ENCODE measurements at regions not wholly inside any gene's neighbourhood (a gene's known extent, or its start where the extent isn't known, plus 50 kb on each side); places are given as distances from the start of the nearest gene placed in this dataset.

DNA sequence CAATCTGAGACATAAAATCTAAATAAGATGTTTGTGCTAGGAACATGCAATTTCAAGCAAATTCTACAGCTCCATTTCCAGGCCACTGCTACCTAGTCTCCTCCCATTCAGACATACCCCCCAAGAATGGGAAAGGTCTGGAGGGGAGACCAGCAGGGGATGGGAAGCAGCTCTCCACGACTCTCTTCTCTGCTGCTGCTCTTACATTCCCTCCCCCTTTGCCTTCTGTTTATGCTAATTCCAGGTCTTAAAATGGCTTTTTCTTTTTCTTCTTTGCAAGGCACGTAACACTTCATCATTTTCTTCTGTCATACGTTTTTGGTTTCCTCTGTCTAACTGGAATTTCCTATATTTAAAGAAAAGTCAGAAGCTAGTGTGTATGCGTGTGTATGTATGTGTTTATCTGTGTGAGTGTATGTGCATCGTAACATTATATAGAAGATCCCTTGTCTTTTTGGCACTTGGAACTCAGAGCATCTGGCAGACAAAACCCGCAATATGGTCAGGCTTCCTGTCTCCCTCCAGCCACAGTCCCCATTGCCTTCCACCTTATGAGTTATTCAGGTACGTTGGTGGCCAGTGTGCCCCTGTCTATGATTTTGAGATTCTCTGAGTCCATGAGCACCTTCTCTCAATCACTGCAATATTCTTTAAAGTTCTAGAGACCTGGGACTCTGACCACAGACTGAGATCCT is 493.7 kb downstream of the BTBD3 start:
- H3K27ac Mint-ChIP-seq: no peak overlapping the region
- DNase-seq: no peak
- no peak for ATAC-seq (replicated peaks)

DNA sequence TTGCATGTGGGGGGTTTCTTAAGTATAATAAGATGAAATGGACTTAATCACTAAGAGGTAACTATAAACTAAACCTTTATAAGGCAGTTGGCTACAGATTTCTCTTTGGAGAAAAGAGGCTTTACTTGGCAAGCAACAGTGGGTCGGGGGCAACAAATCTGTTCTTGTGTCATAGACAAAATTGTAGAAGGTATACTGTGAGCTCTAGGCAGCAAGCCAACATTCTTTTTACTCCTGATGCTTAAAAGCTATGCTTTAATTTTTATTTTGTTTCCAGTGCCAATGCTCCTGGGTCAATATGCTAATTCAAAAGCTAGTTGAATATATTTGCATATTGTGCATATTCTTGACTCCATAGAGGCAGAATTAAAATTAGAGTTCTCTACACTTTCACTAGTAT is 495.4 kb downstream of the BTBD3 start:
- Mint-ChIP-seq H3K4me1 (no peaks in the 10 kb centered on the region), H3K4me3 (no peak overlapping the region), H3K9me3 (peaks cover 8 to 19% of the 10 kb centered on the region in 2 donors), H3K27ac (no peak overlapping the region), H3K27me3 (no peaks in the 10 kb centered on the region), H3K36me3 (no peaks in the 10 kb centered on the region)
- no peak for DNase-seq
- ATAC-seq (replicated peaks): no peak

More for the DNA sequence above, 493.7 kb downstream of the BTBD3 start:
- Mint-ChIP-seq H3K4me3 (no peak overlapping the region), H3K9me3 (peaks cover 8 to 23% of the 10 kb centered on the region in 2 donors), H3K27me3 (no peaks in the 10 kb centered on the region), H3K4me1 (no peaks in the 10 kb centered on the region), H3K36me3 (no peaks in the 10 kb centered on the region)

DNA sequence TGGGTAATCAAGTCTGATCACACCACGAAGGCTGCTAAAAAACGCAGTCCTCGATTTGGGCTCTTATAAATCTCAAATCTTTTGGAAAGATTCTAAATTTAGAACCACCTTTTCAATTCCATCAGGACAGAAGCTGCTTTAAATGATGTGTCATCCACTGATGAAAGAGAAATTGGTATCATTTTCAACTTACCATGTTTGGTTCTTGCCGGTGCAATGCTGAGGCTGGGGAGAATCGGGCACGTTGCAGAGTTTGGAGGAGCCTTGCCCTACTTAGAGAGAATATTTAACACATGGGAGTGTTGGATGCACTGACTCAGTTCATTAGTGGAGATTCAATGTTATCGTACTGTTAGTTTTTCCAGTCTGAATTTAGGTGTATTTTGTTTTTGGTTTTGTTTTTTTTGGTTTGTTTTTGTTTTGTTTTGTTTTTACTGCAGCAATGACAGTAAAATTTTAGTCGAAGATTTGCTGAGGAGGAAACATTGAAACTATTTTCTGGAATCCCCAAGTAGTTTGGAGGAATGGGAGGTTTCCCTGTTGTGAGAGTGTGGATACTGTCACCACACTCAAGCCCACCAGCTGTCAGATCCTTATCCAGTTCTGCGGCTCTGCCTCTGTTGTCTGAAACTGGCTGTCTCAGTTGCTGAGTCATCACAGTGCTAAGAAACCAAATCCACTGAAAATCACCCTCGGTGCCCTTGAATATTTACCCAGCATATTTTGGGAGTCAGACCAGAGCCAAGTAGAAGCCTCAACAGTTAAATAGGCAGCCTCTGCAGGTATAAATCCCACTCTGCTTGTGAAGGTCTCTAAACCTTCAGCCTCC is 497.0 kb downstream of the BTBD3 start:
- H3K27me3 Mint-ChIP-seq: no peaks in the 10 kb centered on the region
- H3K36me3 Mint-ChIP-seq: no peaks in the 10 kb centered on the region
- H3K4me3 Mint-ChIP-seq: no peak overlapping the region
- no peak for ATAC-seq (replicated peaks)
- H3K27ac Mint-ChIP-seq: no peak overlapping the region
- H3K9me3 Mint-ChIP-seq: peaks cover 8 to 15% of the 10 kb centered on the region in 2 donors
- no peaks in the 10 kb centered on the region for H3K4me1 Mint-ChIP-seq
- DNase-seq: no peak

DNA sequence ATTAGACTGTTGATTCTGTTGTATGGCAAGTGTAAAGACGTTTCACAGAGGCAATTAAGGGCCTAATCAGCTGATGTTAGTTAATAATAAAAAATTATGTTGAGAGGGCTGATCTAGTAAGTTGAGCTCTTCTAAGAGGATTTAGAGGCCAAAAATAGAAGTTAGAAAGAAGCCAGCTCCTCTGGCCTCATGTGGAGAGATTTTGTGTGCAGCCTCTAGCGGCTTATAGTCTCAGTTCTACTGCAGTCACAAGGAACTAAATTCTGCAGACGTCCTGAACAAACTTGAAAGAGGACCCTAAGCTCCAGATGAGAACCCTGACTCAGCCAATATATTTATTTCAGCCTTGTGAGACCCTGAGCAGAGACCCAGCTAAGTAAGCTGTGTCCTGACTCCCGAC is 498.6 kb downstream of the BTBD3 start:
- no peak for ATAC-seq (replicated peaks)
- Mint-ChIP-seq H3K9me3 (peaks cover 4 to 14% of the 10 kb centered on the region in 2 donors), H3K36me3 (no peaks in the 10 kb centered on the region)

DNA sequence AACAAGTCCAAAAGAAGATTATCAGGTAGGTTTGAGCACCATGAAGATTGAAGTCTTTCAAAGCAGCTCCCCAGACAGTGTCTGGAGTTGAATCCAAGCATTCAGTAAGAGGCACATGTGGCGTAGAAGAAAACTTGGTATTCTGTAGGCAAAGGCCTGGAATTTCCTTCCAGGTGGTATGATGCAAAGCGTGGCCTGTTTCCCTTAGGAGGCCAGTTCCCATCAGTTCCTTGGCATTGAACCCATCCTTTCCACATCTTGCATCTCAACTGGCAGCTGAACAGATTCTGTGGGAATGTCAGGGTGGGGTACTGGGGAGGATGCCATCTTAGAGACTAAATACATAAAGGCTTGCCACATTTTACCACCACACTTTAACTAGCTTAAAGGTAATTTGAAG is 516.0 kb downstream of the BTBD3 start:
- no peak overlapping the region for H3K4me3 Mint-ChIP-seq
- no peaks in the 10 kb centered on the region for H3K27me3 Mint-ChIP-seq
- H3K4me1 Mint-ChIP-seq: no peaks in the 10 kb centered on the region
- H3K27ac Mint-ChIP-seq: no peak overlapping the region
- DNase-seq (no peak), ATAC-seq (replicated peaks) (no peak)
- peaks cover 0 to 4% of the 10 kb centered on the region in 2 donors for H3K9me3 Mint-ChIP-seq
- no peaks in the 10 kb centered on the region for H3K36me3 Mint-ChIP-seq

More for the DNA sequence above, 498.6 kb downstream of the BTBD3 start:
- Mint-ChIP-seq H3K4me1 (no peaks in the 10 kb centered on the region), H3K4me3 (no peak overlapping the region), H3K27me3 (no peaks in the 10 kb centered on the region), H3K27ac (no peak overlapping the region)
- DNase-seq: no peak

DNA sequence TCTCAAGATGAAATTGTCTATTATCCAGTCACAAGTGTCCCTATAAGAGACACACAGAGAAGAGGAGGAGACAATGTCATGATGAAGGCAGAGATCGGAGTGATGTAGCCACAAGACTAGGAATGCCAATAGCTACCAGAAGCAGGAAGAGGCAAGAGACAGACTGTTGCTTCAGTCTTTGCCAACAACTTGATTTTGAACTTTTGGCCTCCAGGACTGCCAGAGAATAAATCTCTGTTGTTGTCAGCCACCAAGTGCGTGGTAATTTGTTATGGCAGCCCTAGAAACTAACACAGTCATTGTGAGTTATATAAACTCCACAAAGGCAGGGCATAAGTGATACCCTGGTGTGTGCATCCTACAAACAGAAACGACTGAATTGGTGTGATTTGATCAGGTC is 517.0 kb downstream of the BTBD3 start:
- no peak for DNase-seq
- H3K27me3 Mint-ChIP-seq: no peaks in the 10 kb centered on the region
- no peak overlapping the region for H3K27ac Mint-ChIP-seq
- ATAC-seq (replicated peaks): no peak
- no peaks in the 10 kb centered on the region for H3K4me1 Mint-ChIP-seq
- H3K4me3 Mint-ChIP-seq: no peak overlapping the region
- H3K36me3 Mint-ChIP-seq: no peaks in the 10 kb centered on the region
- peaks cover 0 to 7% of the 10 kb centered on the region in 2 donors for H3K9me3 Mint-ChIP-seq

DNA sequence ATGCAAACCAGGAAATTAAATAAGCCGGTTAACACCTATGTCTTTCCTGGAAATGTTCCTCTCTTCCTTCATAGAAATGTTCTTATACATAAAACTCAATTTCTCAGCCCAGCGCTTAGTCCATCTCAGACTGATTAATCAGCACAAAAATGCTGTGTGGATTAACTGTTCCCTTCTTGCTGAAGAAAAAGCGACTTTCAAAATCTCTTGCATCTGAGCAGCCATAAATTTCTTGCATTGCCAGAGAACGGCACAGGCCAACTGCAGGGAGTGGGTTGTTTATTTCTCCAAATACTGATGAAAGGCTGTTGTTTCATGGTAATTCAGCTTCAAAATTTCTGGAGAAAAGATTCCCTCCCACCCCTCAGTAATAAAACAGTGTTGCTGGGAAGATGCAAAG is 517.6 kb downstream of the BTBD3 start:
- Mint-ChIP-seq H3K27ac (no peak overlapping the region), H3K4me1 (no peaks in the 10 kb centered on the region), H3K9me3 (peaks cover 0 to 7% of the 10 kb centered on the region in 2 donors), H3K36me3 (no peaks in the 10 kb centered on the region), H3K4me3 (no peak overlapping the region), H3K27me3 (no peaks in the 10 kb centered on the region)
- ATAC-seq (replicated peaks) (no peak), DNase-seq (no peak)

DNA sequence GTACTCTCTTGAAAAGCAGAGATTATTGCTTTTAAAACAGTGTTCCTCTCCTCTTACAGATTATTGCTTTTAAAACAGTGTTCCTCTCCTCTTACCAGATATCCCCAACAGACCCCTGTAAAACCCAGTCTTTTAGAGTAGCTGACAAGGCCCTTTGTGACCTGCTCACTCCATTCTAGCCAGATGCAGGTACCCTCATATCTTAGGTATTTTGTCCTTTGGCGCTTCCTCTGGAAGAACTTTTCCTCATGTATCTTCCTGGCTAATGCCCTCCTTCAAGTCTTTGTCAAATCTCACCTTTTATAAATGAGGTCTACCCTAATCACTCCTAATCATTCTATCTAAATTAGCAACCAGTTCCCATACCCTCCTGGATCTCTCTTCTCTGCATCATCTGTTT is 536.0 kb downstream of the BTBD3 start:
- H3K4me1 Mint-ChIP-seq: no peaks in the 10 kb centered on the region
- peaks cover 4 to 10% of the 10 kb centered on the region in 2 donors for H3K9me3 Mint-ChIP-seq
- H3K4me3 Mint-ChIP-seq: no peak overlapping the region
- no peak overlapping the region for H3K27ac Mint-ChIP-seq
- ATAC-seq (replicated peaks): no peak
- no peak for DNase-seq
- H3K36me3 Mint-ChIP-seq: no peaks in the 10 kb centered on the region
- no peaks in the 10 kb centered on the region for H3K27me3 Mint-ChIP-seq

DNA sequence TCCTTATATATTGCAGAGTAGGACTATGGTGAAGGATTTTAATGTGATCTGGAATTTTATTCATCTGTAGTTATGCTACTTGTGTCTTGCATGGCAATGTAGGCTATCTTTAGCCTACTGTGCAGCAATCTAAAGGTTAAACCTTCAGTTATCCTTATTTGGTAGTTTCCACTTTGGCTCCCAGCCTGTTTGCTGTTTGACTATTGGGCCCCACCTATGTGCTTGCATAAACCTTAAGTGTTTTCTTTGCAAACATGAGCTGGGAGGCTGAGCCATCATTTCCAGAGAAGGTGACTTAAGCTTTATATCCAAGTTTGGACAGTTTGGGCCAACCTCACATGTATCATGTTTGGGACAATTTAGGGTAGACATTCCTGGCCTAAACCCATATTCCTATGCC is 537.5 kb downstream of the BTBD3 start:
- Mint-ChIP-seq H3K4me1 (no peaks in the 10 kb centered on the region), H3K4me3 (no peak overlapping the region), H3K36me3 (no peaks in the 10 kb centered on the region), H3K27ac (no peak overlapping the region), H3K27me3 (no peaks in the 10 kb centered on the region), H3K9me3 (peaks cover 4 to 7% of the 10 kb centered on the region in 2 donors)
- DNase-seq (no peak), ATAC-seq (replicated peaks) (no peak)

DNA sequence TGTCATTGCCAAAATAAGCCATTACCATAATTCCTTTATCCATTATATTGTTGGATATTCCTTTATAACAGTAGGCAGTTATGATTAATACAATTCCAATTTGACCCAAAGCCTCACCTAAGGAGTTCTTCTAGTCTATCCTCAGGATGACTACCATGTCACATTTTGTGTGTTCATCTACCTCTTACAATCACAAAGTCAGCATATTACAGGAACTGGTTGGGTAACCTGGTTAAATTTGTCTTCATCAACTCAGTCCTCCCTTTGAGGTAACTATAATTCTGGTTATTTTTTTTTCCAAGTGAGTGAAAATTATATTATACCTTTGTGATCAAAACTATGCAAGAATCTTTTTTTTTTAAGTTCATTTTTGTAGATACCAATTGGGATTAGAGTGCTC is 540.5 kb downstream of the BTBD3 start:
- Mint-ChIP-seq H3K27me3 (no peaks in the 10 kb centered on the region), H3K9me3 (peaks cover 3 to 8% of the 10 kb centered on the region in 2 donors), H3K4me3 (no peak overlapping the region), H3K4me1 (no peaks in the 10 kb centered on the region), H3K36me3 (no peaks in the 10 kb centered on the region), H3K27ac (no peak overlapping the region)
- DNase-seq (no peak), ATAC-seq (replicated peaks) (no peak)

DNA sequence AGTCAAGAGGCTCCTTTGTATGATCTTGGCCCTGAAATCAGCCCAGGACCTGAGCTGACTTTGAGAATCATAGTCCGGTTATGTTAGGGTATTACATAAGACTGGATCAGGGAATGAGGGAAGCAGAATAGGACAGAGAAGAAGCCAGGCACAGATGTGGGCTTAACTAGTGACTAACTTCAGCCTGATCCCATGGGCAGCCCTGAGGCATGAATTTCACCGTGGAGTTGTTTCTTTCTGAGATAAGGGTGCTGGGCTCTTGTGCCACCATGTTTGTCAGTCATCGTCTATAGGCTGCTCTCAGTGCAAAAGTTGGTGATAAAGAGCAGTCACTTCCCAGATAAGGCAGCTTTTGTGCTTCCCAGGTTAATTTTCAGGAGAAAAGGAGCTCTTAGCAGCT is 544.7 kb upstream of the SPTLC3 start:
- H3K4me1 Mint-ChIP-seq: no peaks in the 10 kb centered on the region
- no peaks in the 10 kb centered on the region for H3K27me3 Mint-ChIP-seq
- H3K27ac Mint-ChIP-seq: no peak overlapping the region
- no peak overlapping the region for H3K4me3 Mint-ChIP-seq
- no peak for ATAC-seq (replicated peaks)
- peaks cover 8 to 9% of the 10 kb centered on the region in 2 donors for H3K9me3 Mint-ChIP-seq
- no peak for DNase-seq
- no peaks in the 10 kb centered on the region for H3K36me3 Mint-ChIP-seq

DNA sequence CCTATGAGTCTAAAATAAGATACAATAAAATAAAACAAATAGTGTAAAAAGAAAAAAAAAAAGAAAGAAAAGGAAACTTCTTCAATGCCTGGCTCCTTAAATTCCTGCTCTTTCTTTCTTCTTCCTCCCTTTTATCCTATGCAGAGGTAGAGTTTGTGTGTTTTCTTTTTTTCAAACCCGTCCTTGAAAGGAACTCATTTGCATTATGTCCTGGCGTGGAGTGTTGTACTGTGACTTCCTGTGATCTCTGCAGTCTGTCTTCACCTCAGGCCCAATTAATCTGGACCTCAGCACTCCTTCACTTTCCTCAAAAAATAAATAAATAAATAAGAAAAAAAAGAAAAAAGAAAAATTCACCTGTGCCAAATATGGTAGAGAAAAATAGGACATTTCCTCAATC is 541.9 kb upstream of the SPTLC3 start:
- Mint-ChIP-seq H3K4me3 (no peak overlapping the region), H3K36me3 (no peaks in the 10 kb centered on the region), H3K27me3 (no peaks in the 10 kb centered on the region), H3K4me1 (no peaks in the 10 kb centered on the region), H3K27ac (no peak overlapping the region), H3K9me3 (peaks cover 6 to 8% of the 10 kb centered on the region in 2 donors)
- ATAC-seq (replicated peaks) (no peak), DNase-seq (no peak)

DNA sequence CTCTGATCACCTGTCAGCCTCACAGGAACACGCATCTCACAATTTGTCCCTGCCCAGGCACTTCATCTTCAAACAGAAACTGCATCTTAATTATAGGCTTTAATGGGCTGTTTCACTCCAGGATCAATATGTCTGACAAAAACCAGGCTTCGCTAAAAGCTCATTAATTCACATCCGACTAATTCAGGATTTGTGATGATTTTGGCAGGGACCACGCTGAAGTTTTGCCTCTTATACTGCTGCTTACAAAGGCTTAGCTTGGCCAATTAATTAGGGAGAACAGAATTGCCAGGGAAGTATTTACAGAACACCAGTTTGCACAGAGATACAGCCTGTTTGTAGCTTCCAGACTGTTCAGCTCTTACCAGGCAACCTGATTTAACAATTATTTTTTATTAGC is 541.0 kb upstream of the SPTLC3 start:
- no peak overlapping the region for H3K27ac Mint-ChIP-seq
- no peaks in the 10 kb centered on the region for H3K36me3 Mint-ChIP-seq

DNA sequence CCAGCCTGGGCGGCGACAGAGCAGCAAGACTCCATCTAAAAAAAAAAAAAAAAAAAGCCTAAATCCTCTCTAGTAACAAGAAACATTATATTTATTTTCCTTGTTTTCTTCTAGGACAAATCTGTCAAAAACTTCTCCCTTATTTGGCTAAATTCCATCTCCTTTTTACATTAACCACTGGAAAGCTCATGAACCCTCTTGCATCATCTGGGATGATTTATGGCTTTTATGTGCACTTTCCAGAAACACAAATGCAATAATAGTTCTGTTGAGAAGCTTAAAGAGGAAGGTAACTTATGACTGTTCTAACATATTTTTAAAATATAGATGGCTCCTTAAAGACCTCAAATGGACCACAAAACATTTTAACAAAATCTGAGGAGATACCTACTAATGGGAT is 526.1 kb upstream of the SPTLC3 start:
- no peak overlapping the region for H3K27ac Mint-ChIP-seq
- DNase-seq (no peak), ATAC-seq (replicated peaks) (no peak)
- no peaks in the 10 kb centered on the region for H3K36me3 Mint-ChIP-seq
- no peak overlapping the region for H3K4me3 Mint-ChIP-seq
- H3K4me1 Mint-ChIP-seq: no peaks in the 10 kb centered on the region
- H3K27me3 Mint-ChIP-seq: no peaks in the 10 kb centered on the region
- peaks cover 0 to 5% of the 10 kb centered on the region in 2 donors for H3K9me3 Mint-ChIP-seq

More for the DNA sequence above, 541.0 kb upstream of the SPTLC3 start:
- Mint-ChIP-seq H3K9me3 (peaks cover 4 to 6% of the 10 kb centered on the region in 2 donors), H3K4me1 (no peaks in the 10 kb centered on the region), H3K27me3 (no peaks in the 10 kb centered on the region), H3K4me3 (no peak overlapping the region)
- ATAC-seq (replicated peaks): no peak
- no peak for DNase-seq

DNA sequence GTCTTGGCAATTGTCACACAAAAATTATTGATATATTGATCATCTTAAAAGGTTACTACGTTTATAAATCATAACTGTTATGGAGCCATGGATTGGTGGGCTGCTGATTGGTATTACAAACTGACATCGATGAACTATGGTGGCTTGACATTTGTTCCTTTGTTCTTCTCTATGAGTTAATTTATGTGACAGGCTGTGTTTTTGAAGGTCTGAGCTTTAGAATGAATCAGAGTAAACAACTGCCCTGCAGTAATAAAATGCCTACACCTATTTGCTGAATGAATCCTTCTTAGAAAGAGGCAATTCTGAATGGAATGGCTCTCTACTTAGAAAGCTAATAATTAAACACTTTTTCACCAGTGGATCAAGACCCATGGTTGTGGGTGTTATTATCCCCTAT is 506.3 kb upstream of the SPTLC3 start:
- DNase-seq: no peak
- H3K27ac Mint-ChIP-seq: no peak overlapping the region
- ATAC-seq (replicated peaks): no peak
- no peaks in the 10 kb centered on the region for H3K27me3 Mint-ChIP-seq
- no peak overlapping the region for H3K4me3 Mint-ChIP-seq
- H3K36me3 Mint-ChIP-seq: no peaks in the 10 kb centered on the region
- no peaks in the 10 kb centered on the region for H3K4me1 Mint-ChIP-seq
- peaks cover 5 to 9% of the 10 kb centered on the region in 2 donors for H3K9me3 Mint-ChIP-seq
